SK-N-DZ (cell line): ENCODE measurements at regions not wholly inside any gene's neighbourhood (a gene's known extent, or its start where the extent isn't known, plus 50 kb on each side); places are given as distances from the start of the nearest gene placed in this dataset.
"Not testable (repeated sequence)": the region's sequence is repeated elsewhere in the genome, so short reads cannot be mapped to it uniquely, and the experiment has no call there.

Experiments used
- DNase-seq: peaks from one replicate; pipeline ENCODE4 v3.0.0-alpha.2; 2015; ENCODE audit warnings: low spot score

DNA sequence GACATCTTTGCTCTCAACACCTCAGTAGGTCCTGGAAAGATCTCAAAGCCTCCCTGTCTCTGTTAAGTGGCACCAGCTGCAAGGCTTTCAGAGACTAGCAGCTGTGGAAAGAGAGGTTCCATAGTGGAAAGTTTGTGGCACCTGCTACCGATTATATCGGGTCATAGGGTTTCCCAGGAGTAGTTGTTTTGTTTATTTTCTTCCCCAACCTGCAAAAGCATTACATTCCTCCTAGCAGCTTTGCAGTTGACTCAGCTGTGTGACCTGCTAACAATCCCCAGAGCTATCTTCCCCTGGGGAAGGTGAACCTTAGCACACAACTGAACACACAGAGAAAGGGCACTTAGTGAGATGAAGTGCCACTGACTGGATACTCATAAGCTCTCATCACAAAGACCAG is 598.9 kb upstream of the GRM7 start:
- DNase-seq: peak; percentile 16

- DNase-seq: no peak
These were observed 596.9 kb upstream of the GRM7 start for GRCh38 chr3:6264036-6264435.

- DNase-seq: no peak
These were observed 596.0 kb upstream of the GRM7 start for GRCh38 chr3:6264906-6265305.

GRCh38 chr3:6266135-6266534 is 594.8 kb upstream of the GRM7 start:
- DNase-seq: no peak

- no peak for DNase-seq
These were observed 587.0 kb upstream of the GRM7 start for GRCh38 chr3:6273878-6274277.

- DNase-seq: no peak
These were observed 579.3 kb upstream of the GRM7 start for GRCh38 chr3:6281662-6282061.

DNA sequence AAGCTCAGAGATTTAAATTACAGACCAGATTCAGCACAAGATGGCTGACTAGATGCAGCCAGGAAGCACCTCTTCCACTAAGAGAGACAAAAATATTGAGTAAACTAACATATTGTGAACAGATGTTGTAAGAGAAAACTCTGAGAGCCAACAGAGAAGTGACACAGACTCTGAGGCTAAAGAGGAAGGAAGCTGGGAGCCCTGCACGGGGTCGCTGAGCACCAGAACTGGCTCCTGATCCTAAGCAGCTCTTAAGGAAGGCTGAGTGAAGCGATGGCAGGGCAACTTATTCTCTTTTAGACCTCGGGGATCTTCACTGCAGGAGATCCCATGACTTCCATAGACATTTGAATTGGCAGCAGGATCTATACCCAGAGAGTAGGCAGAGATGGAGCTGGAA is 578.0 kb upstream of the GRM7 start:
- DNase-seq: no peak

DNA sequence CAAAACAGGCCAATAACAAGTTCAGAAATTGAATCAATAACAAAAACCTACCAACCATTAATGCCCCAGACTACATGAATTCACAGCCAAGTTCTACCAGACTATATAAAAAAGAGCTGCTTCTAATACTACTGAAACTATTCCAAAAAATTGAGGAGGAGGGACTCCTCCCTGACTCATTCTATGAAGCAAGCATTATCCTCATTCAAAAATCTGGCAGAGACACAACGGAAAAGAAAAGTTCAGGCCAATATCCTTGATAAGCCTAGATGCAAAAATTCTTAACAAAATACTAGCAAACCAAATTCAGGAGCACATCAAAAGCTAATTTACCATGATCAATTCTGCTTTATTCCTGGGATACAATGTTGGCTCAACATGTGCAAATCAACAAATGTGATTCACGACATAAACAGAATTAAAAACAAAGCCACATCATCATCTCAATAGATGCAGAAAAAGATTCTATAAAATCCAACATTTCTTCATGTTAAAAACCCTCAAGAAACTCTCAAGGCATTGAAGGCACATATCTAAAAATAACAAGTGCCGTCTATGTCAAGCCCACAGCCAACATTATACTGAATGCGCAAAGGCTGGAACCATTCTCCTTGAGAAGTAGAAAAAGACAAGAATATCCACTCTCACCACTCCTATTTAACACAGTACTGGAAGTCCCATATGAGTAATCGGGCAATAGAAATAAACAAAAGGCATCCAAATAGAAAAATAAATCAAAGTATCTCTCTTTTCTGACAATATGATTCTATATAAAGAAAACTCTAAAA is 573.6 kb upstream of the GRM7 start:
- DNase-seq: no peak

DNA sequence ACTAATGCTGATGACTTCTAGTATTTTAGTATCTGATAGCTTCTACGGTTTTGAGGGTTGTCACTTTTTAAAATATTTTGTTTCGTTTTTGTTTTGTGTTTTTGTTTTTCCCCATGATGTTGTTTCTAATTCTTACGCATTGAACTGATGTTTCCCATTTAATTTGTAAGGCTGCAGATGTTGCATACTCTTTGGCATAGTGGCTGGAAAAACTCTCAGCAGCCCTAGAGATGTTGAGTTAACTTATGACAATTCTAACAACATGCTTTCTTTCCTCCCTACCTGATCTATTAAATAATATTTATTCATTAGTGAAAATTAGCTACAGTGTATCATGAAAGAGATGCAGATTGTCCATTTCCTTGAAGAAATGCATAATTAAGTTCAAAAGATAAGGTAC is 559.3 kb upstream of the GRM7 start:
- no peak for DNase-seq

- no peak for DNase-seq
These were observed 545.0 kb upstream of the GRM7 start for GRCh38 chr3:6315906-6316305.

- no peak for DNase-seq
These were observed 538.9 kb upstream of the GRM7 start for GRCh38 chr3:6321999-6322398.

GRCh38 chr3:6326771-6327170 is 534.1 kb upstream of the GRM7 start:
- no peak for DNase-seq

DNA sequence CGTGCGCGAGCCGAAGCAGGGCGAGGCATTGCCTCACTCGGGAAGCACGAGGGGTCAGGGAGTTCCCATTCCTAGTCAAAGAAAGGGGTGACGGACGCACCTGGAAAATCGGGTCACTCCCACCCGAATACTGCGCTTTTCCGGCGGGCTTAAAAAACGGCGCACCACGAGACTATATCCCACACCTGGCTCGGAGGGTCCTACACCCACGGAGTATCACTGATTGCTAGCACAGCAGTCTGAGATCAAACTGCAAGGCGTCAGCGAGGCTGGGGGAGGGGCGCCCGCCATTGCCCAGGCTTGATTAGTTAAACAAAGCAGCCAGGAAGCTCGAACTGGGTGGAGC is 520.0 kb upstream of the GRM7 start:
- not testable (repeated sequence) for DNase-seq

DNA sequence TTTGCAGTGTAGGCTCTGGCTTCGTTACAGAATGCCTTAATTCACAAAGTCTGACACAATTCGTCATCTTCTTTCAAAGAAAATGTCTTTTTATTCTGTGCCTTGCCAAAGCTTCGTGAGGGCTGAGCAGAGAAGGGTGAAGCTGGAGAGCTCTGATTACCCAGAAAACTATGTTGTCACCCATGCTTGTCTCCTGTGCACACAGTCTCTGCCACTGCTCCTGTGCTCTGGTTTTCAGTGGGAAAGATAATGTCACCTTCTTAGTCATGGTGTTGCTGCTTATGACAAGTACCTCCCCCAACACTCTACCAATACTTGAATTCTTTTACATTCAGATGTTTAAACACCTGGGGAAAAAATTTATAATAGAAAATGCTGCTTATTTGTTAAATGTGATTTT is 509.2 kb upstream of the GRM7 start:
- DNase-seq: no peak

GRCh38 chr3:6354653-6355052 is 506.3 kb upstream of the GRM7 start:
- DNase-seq: peak; percentile 12

DNA sequence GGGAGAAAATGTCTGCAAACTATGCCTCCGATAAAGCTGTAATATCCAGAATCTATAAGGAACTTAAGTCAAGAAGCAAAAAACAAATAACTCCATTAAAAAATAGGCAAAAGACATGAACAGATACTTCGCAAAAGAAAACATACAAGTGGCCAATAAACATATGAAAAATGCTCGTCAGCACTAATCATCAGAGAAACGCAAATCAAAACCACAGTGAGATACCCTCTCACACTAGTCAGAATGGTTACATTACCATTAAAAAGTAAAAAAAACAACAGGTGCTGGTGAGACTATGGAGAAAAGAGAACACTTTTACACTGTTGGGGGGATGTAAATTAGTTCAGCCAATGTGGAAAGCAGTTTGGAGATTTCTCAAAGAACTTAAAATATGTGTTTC is 498.5 kb upstream of the GRM7 start:
- no peak for DNase-seq

GRCh38 chr3:6367171-6367570 is 493.7 kb upstream of the GRM7 start:
- DNase-seq: peak; percentile 58

DNA sequence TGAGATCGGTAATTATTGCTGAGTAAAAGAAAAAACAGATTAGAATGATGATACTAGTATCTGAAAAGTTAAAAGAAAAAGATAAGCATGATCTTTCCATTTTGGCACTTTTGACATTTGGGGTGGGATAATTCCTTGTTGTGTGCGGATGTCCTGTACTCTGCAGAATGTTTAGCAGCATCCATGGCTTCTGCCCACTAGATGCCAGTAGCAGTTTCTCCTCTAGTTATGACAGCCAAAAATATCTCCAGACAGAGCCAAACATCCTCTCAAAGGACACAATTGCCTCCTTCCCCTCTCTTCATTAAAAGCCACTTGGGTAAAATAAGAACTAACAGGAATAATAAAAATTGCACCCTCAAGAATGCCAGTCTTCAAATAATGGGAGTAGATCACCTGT is 468.8 kb upstream of the GRM7 start:
- no peak for DNase-seq

DNA sequence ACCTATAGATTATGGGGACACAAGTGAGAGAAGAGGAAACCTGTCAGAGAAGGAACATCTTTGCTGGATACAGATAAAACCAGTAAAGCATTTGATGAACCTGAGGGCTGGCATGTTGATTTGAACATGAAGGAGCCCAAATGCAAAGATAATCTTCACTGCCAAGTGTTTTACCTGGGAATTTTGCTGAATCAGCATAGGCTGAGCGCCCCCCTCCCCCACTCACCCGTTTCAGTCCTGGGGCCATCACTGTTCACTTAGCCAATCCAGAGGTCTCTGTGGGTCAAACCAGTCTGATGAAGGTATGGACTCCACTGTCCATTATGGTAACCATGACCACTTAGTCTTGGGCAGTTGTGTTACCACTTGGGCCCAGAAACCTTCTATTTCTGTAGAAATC is 466.0 kb upstream of the GRM7 start:
- DNase-seq: no peak

GRCh38 chr3:6396631-6397030 is 464.3 kb upstream of the GRM7 start:
- DNase-seq: no peak

DNA sequence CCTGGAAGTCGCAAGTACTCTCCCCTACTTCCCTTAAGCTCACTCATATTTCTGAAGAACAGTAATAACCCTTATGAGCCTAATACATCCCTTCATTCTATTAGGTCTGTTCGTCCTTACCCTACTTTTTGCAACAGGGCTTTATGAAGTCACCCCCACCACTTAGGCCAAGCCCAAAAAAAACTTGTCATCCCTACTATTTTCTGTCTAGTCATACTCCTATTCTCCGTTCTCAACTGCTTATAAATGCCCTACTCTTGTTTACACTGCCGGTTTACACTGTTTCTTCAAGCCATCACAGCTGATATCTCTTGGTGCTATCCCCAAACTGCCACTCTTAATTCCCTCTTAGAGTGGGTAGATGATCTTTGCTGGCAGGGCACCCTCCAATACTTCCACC is 458.2 kb upstream of the GRM7 start:
- not testable (repeated sequence) for DNase-seq

GRCh38 chr3:6406923-6407322 is 454.0 kb upstream of the GRM7 start:
- not testable (repeated sequence) for DNase-seq

GRCh38 chr3:6416049-6416661 is 444.8 kb upstream of the GRM7 start:
- no peak for DNase-seq

GRCh38 chr3:6417174-6417573 is 443.7 kb upstream of the GRM7 start:
- DNase-seq: no peak
